HG03066 (cell line): ENCODE measurements at regions not wholly inside any gene's neighbourhood (a gene's known extent, or its start where the extent isn't known, plus 50 kb on each side); places are given as distances from the start of the nearest gene placed in this dataset.
"Not testable (repeated sequence)": the region's sequence is repeated elsewhere in the genome, so short reads cannot be mapped to it uniquely, and the experiment has no call there.

Experiments used
- ATAC-seq: cut with Tn5 transposase; IDR thresholded peaks from one replicate; pipeline ENCODE4 v1.9.1; 2021; ENCODE audit warnings: low read depth; ENCODE audit not compliant: unreplicated experiment

DNA sequence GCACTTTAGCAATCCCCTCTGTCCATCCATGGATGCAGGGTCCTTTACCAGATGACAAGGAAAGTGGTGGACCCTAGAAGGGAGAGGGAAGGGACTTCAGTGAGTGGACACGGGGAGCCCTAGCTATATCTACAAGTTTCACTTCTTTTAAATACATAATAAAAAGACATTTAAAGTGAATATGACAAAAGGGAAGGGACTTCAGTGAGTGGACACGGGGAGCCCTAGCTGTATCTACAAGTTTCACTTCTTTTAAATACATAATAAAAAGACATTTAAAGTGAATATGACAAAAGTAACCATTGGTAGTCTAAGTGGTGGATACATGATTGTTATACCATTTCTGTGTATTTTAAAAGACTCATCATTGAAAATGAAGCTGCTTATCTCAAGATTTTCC is 81.9 kb upstream of the HES1 start:
- no peak for ATAC-seq

DNA sequence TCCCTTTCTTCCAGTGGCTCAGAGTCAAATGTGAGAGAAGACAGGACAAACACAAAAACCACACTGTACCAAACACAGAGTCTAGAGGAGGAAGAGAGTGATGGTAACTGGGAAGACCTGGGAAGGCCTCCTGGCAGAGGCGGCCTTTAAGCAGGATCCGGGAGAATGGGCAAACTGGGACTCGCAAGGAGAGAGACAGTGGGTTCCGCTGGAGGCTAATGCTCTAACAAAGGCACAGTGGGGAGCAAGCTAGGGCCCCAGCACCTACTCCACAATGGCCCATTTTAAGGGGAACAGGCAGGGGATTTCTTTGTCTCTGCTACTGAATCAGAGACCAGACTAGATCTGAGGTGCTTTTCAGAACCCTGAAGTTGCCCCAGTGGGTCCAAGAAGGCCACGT is 81.4 kb upstream of the HES1 start:
- ATAC-seq: no peak

DNA sequence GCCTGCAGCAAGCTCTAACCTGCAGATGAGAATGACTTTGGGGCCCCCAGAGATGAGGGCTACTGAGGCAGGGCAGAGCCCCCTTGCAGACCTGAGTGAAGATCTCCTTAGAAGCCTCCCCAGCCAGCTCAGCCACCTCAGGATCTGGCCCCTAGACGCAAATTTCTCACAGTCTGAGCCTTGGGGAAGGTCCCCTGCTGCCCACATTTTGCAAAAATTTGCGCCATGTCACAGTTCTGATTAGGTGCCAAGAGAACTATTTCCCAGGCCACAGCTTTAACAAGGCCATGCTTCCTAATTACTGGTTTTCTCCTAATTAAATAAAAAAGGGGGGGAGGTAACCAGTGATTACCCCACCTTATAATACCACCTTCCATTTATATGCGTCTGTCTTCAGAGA is 81.0 kb upstream of the HES1 start:
- no peak for ATAC-seq

DNA sequence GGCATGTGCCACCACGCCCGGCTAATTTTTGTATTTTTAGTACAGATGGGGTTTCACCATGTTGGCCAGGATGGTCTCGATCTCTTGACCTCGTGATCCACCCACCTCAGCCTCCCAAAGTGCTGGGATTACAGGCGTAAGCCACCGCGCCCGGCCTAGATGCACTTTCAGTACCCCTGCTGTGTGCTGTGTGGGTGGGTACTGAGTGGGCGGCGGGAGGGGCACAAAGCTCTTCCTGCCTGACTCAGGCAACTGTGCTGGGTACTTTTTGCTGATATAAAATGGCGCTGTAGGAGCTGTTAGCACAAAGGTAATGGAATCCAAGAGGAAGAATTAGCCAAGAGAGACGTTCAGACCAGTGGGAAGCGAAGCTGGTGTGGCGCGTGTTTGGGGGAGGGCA is 79.6 kb upstream of the HES1 start:
- ATAC-seq: not testable (repeated sequence)

DNA sequence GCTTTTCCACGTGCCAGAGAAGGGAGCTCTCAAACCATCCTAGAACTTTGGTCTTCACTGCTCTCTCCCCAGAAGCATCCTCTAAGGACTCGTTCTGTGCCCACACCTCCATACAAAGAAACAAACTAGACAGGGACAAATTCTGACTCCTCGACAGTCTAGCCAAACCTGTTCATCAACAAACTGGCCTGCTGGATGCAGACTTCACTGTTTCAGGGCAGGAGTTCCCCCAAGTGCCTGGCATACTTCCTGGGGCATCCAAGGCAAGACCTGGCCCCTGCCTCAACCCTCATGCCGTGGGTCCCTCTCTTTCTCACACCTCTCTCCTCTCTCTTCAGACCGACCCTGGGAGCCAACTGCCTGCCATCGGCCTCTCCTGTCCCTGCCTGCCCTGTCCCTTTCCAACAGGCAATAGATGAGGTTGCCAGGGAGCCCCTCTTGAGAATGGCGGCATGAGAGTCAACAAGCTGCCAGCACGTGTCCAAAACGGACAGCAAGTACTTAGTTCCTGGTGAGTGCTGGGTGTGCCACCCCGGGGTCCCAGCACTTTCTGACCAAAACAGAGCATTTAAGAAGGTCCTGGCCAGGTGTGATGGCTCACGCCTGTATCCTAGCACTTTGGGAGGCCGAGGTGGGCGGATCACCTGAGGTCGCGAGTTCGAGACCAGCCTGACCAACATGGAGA is 79.1 kb upstream of the HES1 start:
- no peak for ATAC-seq

DNA sequence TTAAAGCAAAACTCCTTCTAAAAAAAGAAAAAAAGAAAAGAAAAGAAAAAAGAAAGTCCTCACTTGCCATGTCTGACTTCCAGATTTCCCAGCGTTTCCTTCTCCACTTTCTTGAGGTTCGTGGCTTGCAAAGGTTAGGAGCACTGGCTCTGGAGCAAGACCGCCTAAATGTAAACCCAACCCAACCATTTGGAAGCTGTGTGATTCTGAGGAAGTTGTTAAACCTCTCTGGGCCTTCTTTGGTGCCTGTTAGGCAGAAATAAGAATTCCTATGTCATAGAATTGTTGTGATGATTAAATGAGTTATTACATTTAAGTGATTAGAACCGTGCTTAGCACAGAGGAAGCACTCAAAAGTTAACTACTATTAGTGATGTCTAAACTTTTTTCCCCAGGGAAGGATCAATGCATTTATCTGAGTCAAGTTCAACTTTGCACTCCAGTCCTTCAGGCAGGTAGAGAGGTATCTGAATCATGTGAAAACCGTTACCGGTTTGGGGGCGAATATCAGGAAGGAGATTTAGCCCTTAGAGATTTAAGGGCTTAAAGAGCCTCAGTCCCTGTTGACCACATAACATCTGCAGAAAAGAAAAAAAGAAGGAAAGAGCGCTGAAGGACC is 78.3 kb upstream of the HES1 start:
- ATAC-seq: no peak

DNA sequence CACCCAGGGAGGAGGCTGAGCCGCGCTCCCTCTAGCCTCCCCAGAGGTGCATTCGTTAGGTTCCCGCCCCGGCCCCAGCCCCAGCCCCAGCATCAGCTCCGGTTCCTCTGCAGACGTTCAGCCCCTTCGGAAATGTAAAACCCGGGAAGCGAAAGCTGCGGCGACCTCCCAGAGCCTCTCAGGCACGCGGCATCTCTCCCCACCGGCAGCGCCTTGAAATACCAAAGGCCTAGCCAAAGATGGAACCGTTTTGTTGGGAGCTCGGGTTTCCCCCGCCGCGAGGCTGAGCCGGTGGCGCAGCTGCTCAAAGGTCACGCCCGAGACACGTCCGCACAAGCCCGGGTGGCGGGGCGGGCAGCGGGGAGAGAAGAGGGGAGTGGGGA is 77.8 kb upstream of the HES1 start:
- peak; percentile 62 for ATAC-seq

DNA sequence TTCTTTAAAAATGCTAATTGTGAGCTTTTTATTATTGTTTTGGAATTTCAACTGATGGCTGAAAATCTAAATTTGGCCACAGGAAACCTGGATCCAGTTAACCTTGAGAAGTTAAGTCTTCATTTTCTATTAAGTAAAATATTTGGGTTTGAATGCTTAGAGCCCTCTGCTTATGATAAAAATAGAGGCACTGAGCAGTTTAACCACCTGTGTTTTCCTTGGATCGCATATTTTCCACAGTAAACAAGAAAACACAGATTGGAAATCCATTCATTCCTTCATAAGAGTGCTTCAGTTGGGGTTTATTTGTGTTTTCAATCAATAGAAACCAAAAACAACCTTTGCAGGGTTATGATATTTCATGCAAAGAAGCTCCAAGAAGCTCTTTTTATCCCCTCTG is 77.2 kb upstream of the HES1 start:
- ATAC-seq: no peak

DNA sequence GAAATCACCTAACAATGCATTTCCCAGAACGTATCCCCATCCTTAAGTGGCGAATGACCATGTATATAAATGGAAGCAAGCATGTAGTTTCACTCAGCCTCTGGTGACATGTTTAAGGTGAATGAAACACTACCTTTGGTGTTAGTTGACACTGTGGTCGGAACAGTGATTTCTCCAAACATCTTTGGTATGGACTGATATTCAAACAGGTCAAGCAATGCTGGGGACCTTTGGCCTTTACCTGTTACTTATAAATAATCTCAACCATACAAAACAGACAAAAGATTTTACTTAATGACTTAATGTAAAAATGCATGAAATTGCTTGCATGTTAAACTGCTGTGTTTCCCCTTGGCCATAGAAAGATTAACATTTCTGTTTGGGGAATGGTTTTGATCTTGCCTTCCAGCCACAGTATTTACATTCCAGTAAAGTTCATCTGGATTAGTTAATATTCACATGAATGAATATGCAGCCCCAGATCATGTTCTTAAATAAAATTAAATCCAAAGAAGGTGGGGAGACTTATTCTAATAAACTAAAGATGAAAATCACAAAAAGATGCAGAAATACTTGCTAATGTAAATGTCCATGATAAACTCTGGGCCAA is 74.4 kb upstream of the HES1 start:
- ATAC-seq: no peak

DNA sequence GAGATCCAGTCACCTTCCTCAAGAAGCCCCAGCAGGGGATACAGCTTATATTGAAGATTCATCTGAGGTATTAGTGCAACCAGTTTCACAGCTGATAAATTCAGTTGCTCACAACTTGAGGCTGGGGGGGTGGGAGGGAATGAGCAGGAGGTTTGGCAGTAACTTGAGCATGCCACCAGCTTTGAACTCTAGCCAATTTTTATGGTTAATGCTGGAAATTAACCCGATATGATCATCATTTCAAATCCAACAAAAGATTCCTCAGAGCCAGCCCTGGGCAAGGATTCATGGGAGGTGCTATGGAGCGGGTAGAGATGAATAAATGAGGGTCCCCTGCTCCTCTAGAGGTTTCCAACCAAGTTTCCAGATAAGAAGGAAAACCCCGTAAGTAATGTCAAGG is 73.1 kb upstream of the HES1 start:
- no peak for ATAC-seq

DNA sequence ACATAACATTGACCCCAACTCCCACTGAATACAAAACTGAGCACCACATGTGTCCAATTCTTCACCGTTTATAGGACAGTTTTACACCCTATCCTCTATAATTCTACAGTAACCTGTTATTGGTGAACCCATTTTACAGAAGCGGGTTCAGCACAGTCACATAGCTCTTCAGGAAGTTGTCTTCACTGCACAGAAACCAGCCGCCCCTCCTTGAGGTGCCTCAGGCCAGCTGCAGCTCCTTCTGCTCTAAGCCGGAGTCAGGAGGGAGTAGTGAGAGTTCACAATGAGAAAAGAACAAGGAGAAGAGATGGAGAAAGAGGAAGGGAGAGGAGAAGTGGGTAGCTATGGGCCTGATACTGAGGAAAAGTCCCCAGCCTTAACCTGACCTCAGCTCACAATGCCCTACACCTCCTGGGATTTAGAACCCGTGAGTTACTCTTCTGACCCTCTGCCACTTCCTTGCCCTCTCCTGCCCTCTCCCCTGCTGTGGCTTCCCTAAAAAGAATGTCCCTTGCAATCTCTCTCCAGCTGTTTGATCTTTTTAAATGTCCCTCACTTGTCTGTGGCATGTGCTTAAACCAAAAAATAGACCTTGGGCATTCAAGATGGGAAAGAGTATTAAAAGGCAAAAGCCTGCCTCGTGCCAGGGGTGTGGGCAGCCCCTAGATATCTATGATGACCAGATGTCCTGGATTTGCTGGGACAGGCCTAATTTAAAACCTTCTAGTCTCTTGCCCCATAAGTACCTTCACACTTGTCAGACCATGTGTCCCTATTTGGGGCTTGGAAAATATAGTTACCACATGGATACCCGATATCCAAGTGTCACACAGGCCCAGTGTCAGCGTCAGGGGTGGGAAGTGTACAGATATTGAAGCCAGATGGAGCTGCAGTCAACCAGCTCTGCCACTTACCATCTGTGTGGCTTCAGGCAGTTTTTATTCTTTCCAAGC is 71.3 kb upstream of the HES1 start:
- no peak for ATAC-seq

DNA sequence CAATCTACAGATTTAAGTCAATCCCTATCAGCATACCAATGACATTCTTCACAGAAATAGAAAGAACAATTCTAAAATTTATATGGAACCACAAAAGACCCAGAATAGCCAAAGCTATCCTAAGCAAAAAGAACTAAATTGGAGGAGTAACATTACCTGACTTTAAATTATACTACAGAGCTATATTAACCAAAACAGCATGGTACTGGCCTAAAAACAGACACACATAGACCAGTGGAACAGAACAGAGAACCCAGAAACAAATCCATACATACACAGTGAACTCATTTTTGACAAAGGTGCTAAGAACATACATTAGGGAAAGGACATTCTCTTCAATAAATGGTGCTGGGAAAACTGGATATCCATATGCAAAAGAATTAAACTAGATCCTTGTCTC is 68.6 kb upstream of the HES1 start:
- ATAC-seq: not testable (repeated sequence)

DNA sequence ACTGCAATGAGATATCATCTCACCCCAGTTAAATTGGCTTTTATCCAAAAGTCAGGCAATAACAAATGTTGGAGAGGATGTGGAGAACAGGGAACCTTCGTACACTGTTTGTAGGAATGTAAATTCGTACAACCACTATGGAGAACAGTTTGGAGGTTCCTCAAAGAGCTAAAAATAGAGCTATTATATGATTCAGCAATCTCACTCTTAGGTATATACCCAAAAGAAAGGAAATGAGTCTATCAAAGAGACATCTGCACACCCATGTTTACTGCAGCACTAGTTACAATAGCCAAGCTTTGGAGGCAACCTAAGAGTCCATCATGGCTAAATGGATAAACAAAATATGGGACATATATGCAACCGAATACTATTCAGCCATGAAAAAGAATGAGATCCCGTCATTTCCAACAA is 68.0 kb upstream of the HES1 start:
- ATAC-seq: no peak

DNA sequence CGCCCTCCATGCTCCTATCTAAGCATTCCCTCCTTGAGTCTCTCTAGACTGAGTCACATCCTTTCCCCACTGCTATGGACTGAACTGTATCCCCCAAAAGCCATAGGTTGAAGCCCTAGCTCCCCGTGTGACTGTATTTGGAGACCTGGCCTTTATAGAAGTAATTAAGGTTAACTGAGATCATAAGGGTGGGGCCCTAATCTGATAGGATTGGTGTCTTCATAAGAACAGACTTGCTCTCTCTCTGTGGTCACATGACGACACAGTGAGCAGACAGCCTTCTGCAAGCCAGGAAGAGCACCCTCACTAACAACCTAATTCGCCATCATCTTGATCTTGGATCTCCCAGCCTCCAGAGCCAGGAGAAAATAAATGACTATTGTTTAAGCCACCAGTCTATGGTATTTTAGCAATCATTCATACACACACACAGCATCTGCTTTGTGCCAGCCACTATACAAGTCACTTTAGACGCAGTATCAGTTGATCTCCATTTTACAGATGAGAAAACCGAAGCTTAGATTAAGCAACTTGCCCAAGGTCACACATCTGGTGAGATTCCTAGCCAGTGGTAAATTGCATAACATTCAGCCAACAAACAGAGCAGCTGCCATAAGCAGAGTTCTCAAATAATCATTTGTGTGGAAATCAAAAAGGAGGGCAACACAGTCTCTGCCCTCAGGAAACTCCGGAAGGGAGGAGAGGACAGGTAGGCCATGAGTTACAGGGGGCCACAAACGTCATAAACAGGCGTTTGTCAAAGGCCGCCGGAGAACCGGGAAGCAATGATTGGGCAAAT is 66.3 kb upstream of the HES1 start:
- ATAC-seq: no peak

DNA sequence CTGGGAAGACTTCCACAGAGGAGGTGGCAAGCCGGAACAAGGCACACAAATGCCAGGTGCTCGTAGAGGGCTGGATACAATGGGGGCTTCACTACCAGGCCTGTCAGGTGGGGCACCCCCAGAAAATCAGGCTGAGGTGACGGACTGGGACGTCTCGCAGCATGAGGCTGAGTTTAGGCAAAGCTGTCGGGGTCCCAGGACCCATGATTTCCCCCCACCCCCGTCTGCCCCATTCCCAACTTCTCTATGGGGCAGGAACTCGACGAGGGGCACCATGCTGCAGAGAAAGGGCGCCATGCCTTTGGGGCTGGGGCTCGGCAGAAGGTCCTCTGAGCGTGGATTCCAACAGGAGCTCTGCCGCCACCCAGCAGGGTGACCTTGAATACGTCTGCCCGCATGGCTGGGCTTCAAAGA is 65.7 kb upstream of the HES1 start:
- no peak for ATAC-seq

DNA sequence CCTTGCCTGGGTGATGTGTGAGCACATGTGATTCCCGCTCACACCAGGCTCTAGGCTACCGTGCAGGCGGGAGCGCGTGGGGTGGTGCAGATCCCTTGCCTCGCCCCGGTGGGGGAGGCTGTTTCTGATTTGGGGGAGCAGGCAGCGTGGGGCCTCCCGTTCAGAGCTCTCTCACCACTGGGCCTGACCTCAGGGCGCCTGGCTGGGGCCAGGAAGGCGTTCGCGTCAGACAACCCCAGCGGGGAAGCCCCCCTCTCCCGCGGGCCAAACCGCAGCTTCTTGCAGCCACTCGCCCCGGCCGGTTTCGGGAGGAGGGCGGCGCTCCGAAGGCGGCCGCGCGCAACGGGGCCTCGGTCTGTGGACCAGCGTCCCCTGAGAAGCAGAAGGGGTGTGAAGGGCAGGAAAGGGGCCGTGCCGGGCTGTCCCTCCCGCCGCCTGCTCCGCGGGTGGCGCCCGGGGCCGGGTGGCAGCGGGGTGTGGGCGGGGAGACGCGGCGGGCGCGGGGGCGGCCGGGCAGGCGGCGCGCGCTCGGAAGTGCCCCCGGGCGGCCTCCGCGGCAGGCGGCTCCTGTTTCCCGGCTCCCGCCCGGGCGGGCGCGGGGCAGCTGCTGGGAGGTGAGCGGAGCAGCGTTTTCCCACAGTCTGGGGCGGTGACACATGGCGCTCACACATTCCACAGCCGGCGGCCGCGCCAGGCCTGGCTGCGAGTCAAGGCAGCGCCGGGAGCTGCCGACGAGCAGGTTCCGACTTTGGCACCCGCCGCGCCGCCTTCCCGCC is 65.1 kb upstream of the HES1 start:
- ATAC-seq: peak; percentile 95

DNA sequence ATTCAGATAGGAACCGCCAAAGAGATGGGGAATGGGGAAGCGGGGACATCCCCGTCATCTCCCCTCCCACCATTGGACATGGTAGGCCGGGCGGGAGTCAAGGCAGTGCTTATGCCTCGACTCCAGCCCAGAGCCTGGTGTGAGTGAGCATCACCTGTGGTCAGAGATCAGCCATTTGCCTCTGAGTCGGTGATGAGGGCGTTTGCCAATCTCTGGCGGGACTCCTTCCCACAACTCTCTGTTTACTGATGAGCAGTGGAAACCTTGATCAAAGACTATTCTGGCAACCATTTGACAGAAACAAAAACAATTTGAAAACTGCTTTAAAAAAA is 63.9 kb upstream of the HES1 start:
- ATAC-seq: no peak

DNA sequence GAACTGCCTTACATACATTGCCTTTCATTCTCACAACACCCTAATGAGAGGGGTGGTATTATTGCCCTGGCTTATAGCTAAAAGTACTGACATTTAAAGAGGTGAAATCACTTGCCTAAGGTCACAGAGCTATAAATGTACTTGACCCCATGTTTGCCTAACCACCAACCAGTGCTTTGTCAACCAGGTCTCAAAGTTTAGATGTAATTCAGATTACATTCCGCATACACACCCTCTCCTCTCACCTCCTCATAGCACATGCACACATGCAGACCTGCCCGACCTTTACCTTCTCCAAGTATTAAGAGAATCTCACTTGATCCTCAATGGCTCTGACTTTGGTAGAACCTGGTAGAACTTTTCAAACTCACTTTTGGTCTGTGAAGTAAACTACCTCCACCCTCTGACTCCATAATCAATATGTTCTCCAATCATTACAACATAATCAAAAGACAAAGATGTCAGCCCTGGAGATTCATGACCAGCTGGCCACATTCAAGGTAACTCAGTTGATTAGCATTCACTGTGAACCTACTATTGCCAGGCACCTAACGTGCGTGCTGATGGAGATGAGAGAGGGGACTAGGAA is 63.2 kb upstream of the HES1 start:
- no peak for ATAC-seq

DNA sequence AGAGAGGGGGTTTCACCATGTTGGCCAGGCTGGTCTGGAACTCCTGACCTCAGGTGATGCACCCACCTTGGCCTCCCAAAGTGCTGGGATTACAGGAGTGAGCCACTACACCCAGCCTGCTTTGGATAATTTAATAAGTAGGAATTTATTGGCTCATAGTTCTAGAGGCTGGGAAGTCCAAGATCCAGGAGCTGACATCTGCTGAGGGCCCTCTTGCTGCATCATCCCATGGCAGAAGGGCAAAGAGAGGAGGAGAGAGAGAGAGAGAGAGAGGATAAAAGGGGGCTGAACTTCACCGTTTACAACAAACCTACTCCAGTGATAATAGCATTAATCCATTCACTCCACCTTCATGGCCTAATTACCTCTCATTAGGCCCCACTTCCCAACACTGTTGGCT is 62.0 kb upstream of the HES1 start:
- ATAC-seq: no peak
